Prostate gland (tissue), 2 donors: ENCODE measurements at regions not wholly inside any gene's neighbourhood (a gene's known extent, or its start where the extent isn't known, plus 50 kb on each side); places are given as distances from the start of the nearest gene placed in this dataset.

ENCODE experiments used
- CTCF ChIP-seq, 4 experiments: fragments of 200-600 bp in 2 of 4; fragments of 450-650 bp in 2 of 4; sonication (generic) in 2 of 4; IDR thresholded peaks; 1 replicate in 3 of 4; 2 replicates in 1 of 4; pipeline ENCODE4 v1.5.1; 2016 to 2019; ENCODE audit warnings: antibody characterized with exemption in 4 of 4, mild to moderate bottlenecking in 2 of 4, moderate library complexity in 2 of 4
- POLR2A ChIP-seq: fragments of 450-650 bp; IDR thresholded peaks from one replicate; pipeline ENCODE4 v1.6.1; 2016; ENCODE audit warnings: antibody characterized with exemption, mild to moderate bottlenecking

GRCh38 chr1:98538106-98538505, 123.4 kb upstream of the SNX7 start:
- TF ChIP-seq CTCF (IDR thresholded peaks at IDR 0.05) (no peak), POLR2A (no peak)
